WTC11 (cell line): ENCODE measurements at regions not wholly inside any gene's neighbourhood (a gene's known extent, or its start where the extent isn't known, plus 50 kb on each side); places are given as distances from the start of the nearest gene placed in this dataset.

Source experiments
- CTCF ChIP-seq: fragments of 200-600 bp; IDR thresholded peaks from 2 replicates; pipeline ENCODE4 v1.8.0; 2022; ENCODE audit warnings: antibody characterized with exemption
- E2F1 ChIP-seq: sonication (generic); formaldehyde crosslinking; IDR thresholded peaks from 2 replicates; pipeline ENCODE4 v1.8.0; 2022; ENCODE audit warnings: mild to moderate bottlenecking, missing genetic modification reagents
- MXD4 ChIP-seq: fragments of 250-450 bp; sonication (Bioruptor Pico); IDR thresholded peaks from 2 replicates; pipeline ENCODE4 v1.8.0; 2021; ENCODE audit warnings: mild to moderate bottlenecking, moderate library complexity, borderline replicate concordance
- NR3C1 ChIP-seq: sonication (generic); formaldehyde crosslinking; conservative IDR thresholded peaks from 2 replicates; pipeline ENCODE4 v1.8.1; 2023; ENCODE audit warnings: low read depth, mild to moderate bottlenecking, missing genetic modification reagents
- PREB ChIP-seq: sonication (generic); formaldehyde crosslinking; IDR thresholded peaks from 2 replicates; pipeline ENCODE4 v1.8.1; 2022; ENCODE audit warnings: mild to moderate bottlenecking, missing genetic modification reagents, moderate library complexity, borderline replicate concordance
- TCF7 ChIP-seq: sonication (generic); formaldehyde crosslinking; IDR thresholded peaks from 2 replicates; pipeline ENCODE4 v1.8.0; 2022; ENCODE audit warnings: mild to moderate bottlenecking, low read depth, missing genetic modification reagents, moderate library complexity
- TEAD4 ChIP-seq: sonication (generic); formaldehyde crosslinking; IDR thresholded peaks from 2 replicates; pipeline ENCODE4 v1.8.0; 2022; ENCODE audit warnings: mild to moderate bottlenecking, missing genetic modification reagents

- TF ChIP-seq PREB (CRISPR knock-in tag) (no peak), CTCF (no peak), TCF7 (CRISPR knock-in tag) (no peak), MXD4 (CRISPR knock-in tag) (no peak), NR3C1 (no peak), E2F1 (CRISPR knock-in tag) (no peak), TEAD4 (CRISPR knock-in tag) (no peak)
Measured at GRCh38 chr7:32357535-32358277, 132.5 kb downstream of the LSM5 start.
